ENCODE measurements at regions not wholly inside any gene's neighbourhood (a gene's known extent, or its start where the extent isn't known, plus 50 kb on each side); places are given as distances from the start of the nearest gene placed in this dataset.

- in situ Hi-C loops (cut with HindIII; ENCODE audit: low pct_ligation_motif_present, low pct_unique_long_range_greater_than_20kb, low sequenced_read_pairs), result no loop called here
These were observed 572.9 kb upstream of the PFKP start for GRCh38 chr10:2494399-2494798.

GRCh38 chr10:2488446-2489005 lies 578.8 kb upstream of the PFKP start:
- DNase-seq, result peak; percentile 41
- in situ Hi-C loops (cut with HindIII; ENCODE audit: low pct_ligation_motif_present, low pct_unique_long_range_greater_than_20kb, low sequenced_read_pairs), result no loop called here

More at GRCh38 chr10:2494399-2494798, 572.9 kb upstream of the PFKP start:
- DNase-seq, result no peak

- in situ Hi-C loops (cut with HindIII; ENCODE audit: low pct_ligation_motif_present, low pct_unique_long_range_greater_than_20kb, low sequenced_read_pairs), result no loop called here
- peak; percentile 67 for DNase-seq
These were observed 579.4 kb upstream of the PFKP start for GRCh38 chr10:2487921-2488320.

- in situ Hi-C loops (cut with HindIII; ENCODE audit: low pct_ligation_motif_present, low pct_unique_long_range_greater_than_20kb, low sequenced_read_pairs), result no loop called here
- DNase-seq, result no peak
These were observed 588.7 kb upstream of the PFKP start for GRCh38 chr10:2478656-2479055.

- DNase-seq, result no peak
- in situ Hi-C loops (cut with HindIII; ENCODE audit: low pct_ligation_motif_present, low pct_unique_long_range_greater_than_20kb, low sequenced_read_pairs), result no loop called here
These were observed 590.4 kb upstream of the PFKP start for GRCh38 chr10:2476812-2477553.

- DNase-seq, result peak; percentile 25
- in situ Hi-C loops (cut with HindIII; ENCODE audit: low pct_ligation_motif_present, low pct_unique_long_range_greater_than_20kb, low sequenced_read_pairs), result no loop called here
These were observed 591.0 kb upstream of the PFKP start for GRCh38 chr10:2476218-2476811.

- DNase-seq, result no peak
- in situ Hi-C loops (cut with HindIII; ENCODE audit: low pct_ligation_motif_present, low pct_unique_long_range_greater_than_20kb, low sequenced_read_pairs), result no loop called here
These were observed 591.6 kb upstream of the PFKP start for GRCh38 chr10:2475711-2476217.

- in situ Hi-C loops (cut with HindIII; ENCODE audit: low pct_ligation_motif_present, low pct_unique_long_range_greater_than_20kb, low sequenced_read_pairs), result no loop called here
- DNase-seq, result no peak
These were observed 595.5 kb upstream of the PFKP start for GRCh38 chr10:2471811-2472210.

- in situ Hi-C loops (cut with HindIII; ENCODE audit: low pct_ligation_motif_present, low pct_unique_long_range_greater_than_20kb, low sequenced_read_pairs), result no loop called here
- DNase-seq, result no peak
These were observed 597.5 kb upstream of the PFKP start for GRCh38 chr10:2469802-2470201.

- in situ Hi-C loops (cut with HindIII; ENCODE audit: low pct_ligation_motif_present, low pct_unique_long_range_greater_than_20kb, low sequenced_read_pairs), result no loop called here
- DNase-seq, result no peak
These were observed 602.9 kb upstream of the PFKP start for GRCh38 chr10:2464483-2464882.

- DNase-seq, result no peak
- in situ Hi-C loops (cut with HindIII; ENCODE audit: low pct_ligation_motif_present, low pct_unique_long_range_greater_than_20kb, low sequenced_read_pairs), result no loop called here
These were observed 604.0 kb upstream of the PFKP start for GRCh38 chr10:2463316-2463715.

GRCh38 chr10:2462581-2462980 lies 604.8 kb upstream of the PFKP start:
- DNase-seq, result no peak
- in situ Hi-C loops (cut with HindIII; ENCODE audit: low pct_ligation_motif_present, low pct_unique_long_range_greater_than_20kb, low sequenced_read_pairs), result no loop called here

GRCh38 chr10:2460812-2461211 lies 606.5 kb upstream of the PFKP start:
- DNase-seq, result no peak

GRCh38 chr10:2459713-2460112 lies 607.6 kb upstream of the PFKP start:
- in situ Hi-C loops (cut with HindIII; ENCODE audit: low pct_ligation_motif_present, low pct_unique_long_range_greater_than_20kb, low sequenced_read_pairs), result no loop called here
- no peak for DNase-seq

More at GRCh38 chr10:2460812-2461211, 606.5 kb upstream of the PFKP start:
- in situ Hi-C loops (cut with HindIII; ENCODE audit: low pct_ligation_motif_present, low pct_unique_long_range_greater_than_20kb, low sequenced_read_pairs), result no loop called here

GRCh38 chr10:2456834-2457233 lies 610.5 kb upstream of the PFKP start:
- in situ Hi-C loops (cut with HindIII; ENCODE audit: low pct_ligation_motif_present, low pct_unique_long_range_greater_than_20kb, low sequenced_read_pairs), result no loop called here
- no peak for DNase-seq

- DNase-seq, result no peak
- in situ Hi-C loops (cut with HindIII; ENCODE audit: low pct_ligation_motif_present, low pct_unique_long_range_greater_than_20kb, low sequenced_read_pairs), result no loop called here
These were observed 622.0 kb upstream of the PFKP start for GRCh38 chr10:2445370-2445769.

GRCh38 chr10:2439983-2440382 lies 627.4 kb upstream of the PFKP start:
- in situ Hi-C loops (cut with HindIII; ENCODE audit: low pct_ligation_motif_present, low pct_unique_long_range_greater_than_20kb, low sequenced_read_pairs), result no loop called here
- no peak for DNase-seq

- in situ Hi-C loops (cut with HindIII; ENCODE audit: low pct_ligation_motif_present, low pct_unique_long_range_greater_than_20kb, low sequenced_read_pairs), result no loop called here
- no peak for DNase-seq
These were observed 628.3 kb upstream of the PFKP start for GRCh38 chr10:2439000-2439399.

- DNase-seq, result no peak
- in situ Hi-C loops (cut with HindIII; ENCODE audit: low pct_ligation_motif_present, low pct_unique_long_range_greater_than_20kb, low sequenced_read_pairs), result no loop called here
These were observed 629.0 kb upstream of the PFKP start for GRCh38 chr10:2438248-2438939.
